ENCODE measurements at regions not wholly inside any gene's neighbourhood (a gene's known extent, or its start where the extent isn't known, plus 50 kb on each side); places are given as distances from the start of the nearest gene placed in this dataset.
"Not testable (repeated sequence)": the region's sequence is repeated elsewhere in the genome, so short reads cannot be mapped to it uniquely, and the experiment has no call there.

DNA sequence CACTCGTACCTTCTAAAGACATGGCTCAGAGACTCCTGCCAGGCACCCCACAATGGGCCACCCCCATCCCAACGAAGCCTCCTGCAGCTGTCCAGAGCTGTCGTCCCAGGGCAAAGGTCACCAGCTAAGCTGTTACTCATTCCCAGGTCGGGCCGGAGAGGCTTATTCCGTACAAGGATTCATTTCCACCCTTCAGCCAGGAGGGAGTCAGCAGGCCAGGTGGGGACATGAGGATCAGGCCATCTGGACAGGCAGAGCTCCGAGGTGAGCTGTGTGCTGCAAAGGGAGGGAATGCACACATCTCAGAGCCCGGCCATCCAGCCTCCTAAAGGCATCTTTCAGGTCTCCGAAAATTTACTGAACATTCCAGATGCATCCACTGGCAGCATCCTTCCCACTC, 63.9 kb upstream of the NANOS1 start:
- DNase-seq (ENCODE audit: low spot score), result no peak

DNA sequence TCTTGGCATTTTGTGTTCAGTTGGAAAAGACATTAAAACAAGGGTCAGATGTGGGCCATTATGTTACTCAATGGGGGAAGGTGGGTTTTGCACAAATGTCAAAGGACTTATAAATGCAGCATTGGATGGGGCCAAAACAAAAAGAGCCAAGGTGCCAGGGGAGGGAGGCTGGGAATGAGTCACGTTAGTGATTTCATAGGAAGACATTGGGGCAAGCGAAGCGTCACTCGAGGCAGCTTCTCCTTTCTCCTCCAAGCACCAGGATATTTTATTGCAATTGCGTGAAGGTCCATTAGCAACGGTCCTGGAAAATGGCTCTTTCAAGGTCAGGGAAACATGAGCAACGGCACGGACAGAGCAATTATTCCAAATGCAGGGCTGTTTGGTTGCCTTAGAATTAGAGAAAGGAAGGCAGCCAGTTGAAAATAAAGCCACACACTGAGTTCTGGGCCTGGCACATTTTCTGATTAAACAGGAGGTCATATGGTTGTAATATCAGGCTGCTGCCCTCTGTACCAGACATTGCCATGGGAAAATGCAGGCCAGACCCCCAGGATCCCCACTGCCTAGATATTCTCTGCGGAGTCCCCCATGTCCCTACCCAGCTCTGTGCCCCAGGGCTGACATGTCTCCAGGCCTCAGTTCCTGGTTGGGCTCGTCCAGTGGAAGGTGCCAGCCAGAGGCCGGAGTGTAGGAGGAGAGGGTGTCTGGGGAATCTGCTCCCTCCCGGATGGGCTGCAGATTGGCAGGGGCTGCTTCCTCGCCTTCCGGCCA, 63.3 kb upstream of the NANOS1 start:
- DNase-seq (ENCODE audit: low spot score), result no peak

DNA sequence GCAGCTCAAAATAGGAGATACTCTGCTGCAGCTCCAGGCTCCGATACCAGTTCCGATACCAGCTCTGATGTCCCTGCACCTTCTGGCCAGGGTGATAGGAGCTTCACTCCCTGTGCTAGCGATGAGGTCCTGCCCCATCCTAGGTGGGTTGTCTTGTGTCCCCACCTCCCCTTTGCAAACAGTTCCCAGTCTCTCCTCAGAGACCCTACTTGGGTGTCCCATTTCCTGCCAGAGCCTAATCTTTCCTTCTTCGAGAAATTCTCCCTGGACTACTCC, 62.7 kb upstream of the NANOS1 start:
- DNase-seq (ENCODE audit: low spot score), result no peak

DNA sequence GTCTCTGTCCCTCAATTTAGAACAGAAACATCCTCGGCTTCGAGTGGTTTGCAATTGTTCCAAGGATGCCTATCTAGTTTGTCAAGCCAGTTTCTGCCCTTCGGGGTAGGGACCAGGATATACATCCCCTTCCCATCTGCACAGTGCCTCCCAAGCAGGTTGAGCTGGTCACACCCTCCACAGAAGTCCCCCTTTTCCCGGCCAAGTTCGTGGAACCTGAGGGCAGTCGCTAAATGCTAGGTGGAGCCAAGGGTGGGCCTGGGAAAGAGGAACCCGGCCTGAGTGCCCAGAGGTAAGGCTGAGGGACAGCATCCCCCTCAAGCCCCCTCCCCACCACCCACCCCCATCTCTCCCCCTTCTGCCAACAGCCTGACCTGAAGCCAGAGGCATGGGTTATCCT, 62.4 kb upstream of the NANOS1 start:
- DNase-seq (ENCODE audit: low spot score), result no peak

DNA sequence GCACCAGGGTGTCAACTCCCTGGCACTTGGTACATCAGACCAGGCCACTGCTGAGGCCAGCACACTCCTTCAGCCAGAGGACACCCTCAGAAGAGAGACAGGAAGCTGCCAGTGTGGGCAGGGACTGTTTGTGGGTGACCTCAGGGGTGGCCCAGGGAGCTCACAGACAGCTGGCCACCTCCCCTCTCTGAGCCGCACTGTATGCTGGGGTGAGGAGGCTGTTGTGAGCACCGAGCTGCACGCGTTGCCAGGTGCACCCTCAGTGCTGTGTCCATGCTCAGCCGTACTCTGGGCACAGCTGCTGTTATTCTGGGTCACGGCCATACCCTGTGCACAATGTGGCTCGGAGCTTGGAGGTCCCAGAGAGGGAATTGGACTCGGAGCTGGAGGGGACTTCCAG, 61.5 kb upstream of the NANOS1 start:
- DNase-seq (ENCODE audit: low spot score), result no peak

DNA sequence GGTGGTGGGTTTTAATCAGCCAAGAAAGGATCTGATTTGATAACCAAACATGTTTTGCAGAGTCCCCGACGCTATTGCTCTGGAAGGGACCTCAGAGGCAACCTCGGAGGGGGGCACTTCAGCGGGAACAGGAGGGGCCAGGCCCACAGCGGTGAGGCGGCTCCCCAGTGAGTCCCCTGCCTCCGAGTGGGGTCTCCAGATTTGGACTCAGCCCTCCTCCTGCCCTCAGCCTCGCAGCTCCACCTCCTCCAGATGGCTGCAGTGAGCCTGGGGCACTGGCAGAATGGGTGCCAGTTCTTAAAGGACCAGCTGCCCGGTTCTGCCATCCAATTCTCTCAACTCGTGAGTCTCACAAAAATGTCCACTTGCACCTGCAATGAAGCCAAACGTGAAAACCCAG, 61.0 kb upstream of the NANOS1 start:
- no peak for DNase-seq (ENCODE audit: low spot score)

DNA sequence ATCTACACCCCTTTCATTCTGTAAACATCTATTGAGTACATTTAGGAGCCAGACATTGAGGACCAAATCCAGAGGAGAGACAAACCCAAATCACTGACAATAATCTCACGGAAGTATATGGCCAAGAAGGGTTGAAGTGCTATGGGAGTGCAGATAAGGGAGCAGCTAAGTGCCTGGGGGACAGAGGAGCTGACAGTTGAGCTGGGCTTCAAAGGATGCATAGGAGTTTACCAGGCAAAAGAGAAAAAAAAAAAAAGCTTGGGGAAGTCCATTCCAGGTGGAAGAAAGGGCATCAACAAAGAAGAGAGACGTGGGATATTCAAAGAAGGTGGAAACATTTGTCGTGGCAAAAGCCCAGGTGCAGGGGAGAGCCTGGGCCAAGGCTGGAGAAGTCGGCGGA, 60.5 kb upstream of the NANOS1 start:
- DNase-seq (ENCODE audit: low spot score), result no peak

DNA sequence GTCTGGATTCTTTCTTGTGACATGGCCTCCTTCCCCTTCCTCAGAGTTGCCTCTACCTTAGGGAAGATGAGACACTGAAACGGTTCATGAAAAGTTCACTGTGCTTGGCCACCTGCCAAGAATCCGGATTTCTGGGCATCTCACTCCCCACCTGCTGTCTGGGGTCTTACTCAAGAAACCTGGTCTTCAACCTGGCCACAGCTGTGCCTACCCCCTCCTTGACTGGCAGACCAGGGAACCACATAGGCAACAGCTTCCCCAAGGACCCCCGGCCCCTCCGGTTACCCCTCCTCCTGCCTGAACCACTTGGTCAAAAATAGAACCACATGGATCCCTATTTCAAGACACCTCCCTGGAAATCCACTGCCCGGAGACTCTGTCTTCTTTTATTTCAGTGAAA, 58.7 kb upstream of the NANOS1 start:
- DNase-seq (ENCODE audit: low spot score), result no peak

DNA sequence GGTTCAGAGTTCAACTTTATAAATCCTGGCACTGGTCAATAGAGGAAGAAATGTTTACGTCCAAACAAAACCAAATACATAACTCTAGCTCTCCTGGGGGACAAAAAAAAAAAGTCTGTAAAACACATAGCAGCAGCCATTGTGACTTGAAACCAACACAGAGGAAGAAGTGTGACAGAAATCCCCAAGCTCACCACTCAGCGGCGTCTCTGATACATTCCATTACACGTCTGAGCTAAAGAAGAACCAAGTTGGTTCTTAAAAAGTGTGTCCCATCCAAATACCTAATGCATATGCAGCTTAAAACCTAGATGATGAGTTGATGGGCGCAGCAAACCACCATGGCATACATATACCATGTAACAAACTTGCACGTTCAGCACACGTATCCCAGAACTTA, 58.3 kb upstream of the NANOS1 start:
- no peak for DNase-seq (ENCODE audit: low spot score)

DNA sequence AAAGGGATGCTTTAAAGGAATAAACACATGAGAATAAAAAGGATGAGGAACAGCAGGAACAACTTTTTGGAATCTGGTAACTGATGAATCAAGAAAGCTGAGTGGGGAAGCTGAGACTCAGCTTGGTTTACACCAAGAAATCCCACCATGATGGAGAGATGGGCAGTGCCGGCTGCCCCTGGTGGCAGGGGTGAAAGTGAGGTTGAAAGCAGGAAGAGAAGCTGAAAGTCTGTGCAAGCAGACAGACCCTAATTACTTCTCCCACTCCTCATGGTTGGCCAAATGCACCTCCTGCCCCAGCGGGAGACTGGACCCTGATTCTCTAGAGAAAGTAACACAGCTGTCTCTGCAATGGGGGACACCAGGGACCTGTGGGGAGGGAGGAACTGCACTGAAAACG, 57.6 kb upstream of the NANOS1 start:
- no peak for DNase-seq (ENCODE audit: low spot score)

DNA sequence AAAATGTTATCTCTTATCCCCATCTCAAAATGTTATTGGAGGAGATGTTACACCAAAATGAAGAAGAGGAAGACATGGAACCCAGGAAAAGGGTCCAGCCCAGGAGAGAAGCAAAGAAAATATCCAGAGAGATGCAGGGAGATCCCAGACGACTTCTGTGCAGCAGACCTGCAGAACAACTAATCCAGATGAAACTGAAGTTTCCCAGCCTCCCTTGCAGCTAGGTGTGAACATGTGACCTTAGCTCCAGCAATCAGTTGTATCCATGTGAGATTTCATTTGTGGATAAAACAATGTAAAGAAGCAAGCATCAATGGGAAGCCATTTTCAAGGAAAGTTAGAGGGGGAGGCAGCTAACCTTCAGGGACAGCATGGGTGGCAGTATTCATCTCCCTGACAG, 55.8 kb upstream of the NANOS1 start:
- DNase-seq (ENCODE audit: low spot score), result no peak

DNA sequence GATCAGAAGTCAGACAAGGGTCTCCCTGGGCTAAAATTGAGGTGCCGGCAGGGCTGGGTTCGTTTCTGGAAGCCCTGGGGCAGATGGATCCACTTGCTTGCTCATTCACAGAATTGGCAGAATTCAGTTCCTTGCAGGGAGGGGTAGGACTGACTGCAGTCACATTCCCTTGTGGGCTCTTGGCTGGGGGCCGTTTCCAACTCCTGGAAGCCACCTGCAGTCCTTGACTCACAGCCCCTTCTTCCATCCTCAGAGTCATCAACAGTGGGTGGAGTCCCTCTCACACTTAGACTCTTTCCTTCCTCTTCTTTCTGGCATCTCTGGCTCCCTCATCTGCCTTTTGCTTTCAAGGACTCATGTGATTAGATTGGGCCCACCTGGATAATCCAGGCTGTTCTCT, 54.6 kb upstream of the NANOS1 start:
- DNase-seq (ENCODE audit: low spot score), result no peak

DNA sequence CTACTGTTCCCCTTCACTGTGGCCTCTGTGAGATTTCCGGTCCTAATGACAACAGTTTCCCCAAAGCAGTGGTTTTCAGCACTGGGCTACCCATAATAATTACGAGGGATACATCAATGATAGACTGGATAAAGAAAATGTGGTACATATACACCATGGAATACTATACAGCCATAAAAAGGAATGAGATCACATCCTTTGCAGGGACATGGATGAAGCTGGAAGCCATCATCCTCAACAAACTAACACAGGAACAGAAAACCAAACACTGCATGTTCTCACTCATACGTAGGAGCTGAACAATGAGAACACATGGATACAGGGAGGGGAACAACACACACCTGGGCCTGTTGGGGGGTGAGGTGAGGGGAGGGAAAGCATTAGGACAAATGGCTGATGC, 53.3 kb upstream of the NANOS1 start:
- not testable (repeated sequence) for DNase-seq (ENCODE audit: low spot score)

DNA sequence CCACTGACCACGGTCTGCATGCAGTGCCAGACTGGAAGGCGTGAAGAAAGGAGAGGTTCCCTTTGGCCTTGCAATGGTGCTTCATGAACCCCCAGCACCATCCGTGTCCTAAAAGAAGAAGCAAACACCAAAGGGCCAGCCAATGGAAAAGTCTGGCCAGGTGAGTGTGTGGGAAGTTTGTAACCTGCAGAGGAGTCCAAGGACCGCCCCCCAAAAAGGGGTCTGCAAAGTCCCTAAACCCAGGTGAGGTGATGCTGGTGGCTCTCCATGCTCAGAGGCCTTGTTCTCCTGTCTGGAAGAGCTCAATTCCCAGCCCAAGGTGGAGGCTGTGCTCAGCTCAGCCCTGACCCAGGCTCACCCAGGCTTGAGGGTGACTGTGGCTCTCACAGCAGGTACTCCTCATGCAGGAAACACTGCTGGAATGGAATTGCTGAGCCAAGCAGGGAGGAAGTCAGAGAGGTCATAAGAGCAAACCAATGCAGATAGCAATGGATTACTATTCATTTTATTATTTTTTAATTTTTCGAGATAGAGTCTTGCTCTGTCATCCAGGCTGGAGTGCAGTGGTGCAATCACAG, 52.4 kb upstream of the NANOS1 start:
- DNase-seq (ENCODE audit: low spot score), result no peak

DNA sequence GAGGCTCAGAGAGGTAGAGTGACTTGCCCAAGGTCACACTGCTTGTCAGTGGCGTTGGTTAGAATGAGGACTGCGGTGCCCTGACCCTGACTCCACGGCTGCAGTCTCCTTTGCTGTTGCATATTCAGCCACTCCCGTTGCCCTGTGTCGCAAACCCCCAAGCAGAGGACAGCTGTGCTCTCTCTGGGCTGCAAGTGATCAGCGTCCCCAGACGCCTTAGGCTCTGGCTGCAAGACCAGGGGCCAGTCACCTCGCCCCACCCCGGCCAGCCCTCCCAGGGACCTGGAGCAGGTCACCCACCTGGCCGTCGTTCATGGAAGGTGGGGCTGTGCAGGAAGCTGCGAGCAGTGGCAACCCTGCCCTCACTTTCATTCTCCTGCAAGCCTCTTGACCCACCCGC, 51.7 kb upstream of the NANOS1 start:
- no peak for DNase-seq (ENCODE audit: low spot score)

DNA sequence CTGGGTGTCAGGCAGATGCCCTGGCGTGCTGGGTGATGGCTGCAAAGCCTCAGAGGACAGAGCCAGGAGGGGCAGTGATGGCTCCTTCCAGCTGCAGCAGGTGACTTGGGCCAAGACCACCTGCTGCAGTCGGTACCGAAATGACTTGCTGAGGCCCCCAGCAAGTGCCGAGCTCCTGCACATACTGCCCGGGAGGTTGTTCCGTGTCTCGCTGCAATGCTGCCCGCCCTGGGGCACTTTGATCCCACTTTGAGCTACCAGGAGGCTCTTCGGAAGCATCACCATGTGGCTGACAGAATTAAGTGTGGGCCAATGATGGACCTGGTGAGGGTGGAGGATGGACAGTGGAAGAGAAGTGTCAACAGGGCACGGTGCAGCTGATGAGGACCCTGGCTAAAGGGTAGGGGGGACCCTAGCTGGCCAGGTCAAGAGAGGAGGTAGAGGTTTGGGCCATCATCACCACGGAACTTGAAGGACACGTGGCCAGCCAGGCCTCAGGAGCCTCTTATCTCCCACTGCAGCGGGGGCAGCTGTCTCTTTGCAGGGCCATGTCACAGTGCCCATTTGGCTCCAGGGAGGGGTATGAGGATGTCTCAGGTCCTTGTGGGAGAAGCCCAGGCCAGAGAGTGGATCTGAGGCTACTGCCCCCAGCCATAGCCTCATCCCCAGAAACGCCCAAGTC, 51.1 kb upstream of the NANOS1 start:
- no peak for DNase-seq (ENCODE audit: low spot score)

DNA sequence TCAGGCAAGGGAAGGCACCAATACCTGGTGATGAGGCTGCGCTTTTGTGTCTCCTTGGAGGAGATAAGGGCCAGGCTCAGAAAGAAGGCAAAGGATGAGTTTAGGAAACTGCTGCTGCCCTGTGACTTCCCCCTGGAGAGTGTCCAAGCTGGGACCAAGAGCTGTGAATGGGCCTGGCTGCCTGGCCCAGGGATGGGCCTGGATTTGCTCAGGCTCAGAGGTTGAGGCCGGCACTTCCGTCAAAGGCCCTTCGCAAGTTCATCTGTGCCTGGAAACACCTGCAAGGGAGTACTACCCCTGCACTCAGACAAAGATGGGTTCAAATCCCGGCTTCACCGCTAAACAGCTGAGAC, 50.5 kb upstream of the NANOS1 start:
- no peak for DNase-seq (ENCODE audit: low spot score)

DNA sequence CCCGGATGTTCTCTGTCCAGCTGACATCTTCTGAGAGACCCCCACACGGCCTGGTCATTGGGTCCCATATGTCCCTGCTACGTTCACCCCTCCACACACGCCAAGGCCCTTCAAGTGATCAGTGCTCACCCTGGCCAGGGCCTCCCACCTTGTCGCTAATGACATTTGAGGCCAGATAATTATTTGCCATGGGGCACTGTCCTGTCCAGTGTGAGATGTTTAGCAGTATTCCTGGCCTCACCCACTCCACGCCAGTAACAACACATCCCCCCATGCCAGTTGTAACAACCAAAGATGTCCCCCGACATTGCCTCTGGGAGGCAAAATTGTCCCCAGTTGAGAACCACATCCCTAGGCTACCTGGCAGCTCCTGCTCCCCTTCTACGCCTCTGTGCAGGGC, 49.9 kb upstream of the NANOS1 start:
- DNase-seq (ENCODE audit: low spot score), result no peak
